GM12864 (cell line): ENCODE measurements at regions not wholly inside any gene's neighbourhood (a gene's known extent, or its start where the extent isn't known, plus 50 kb on each side); places are given as distances from the start of the nearest gene placed in this dataset.
"Not testable (repeated sequence)": the region's sequence is repeated elsewhere in the genome, so short reads cannot be mapped to it uniquely, and the experiment has no call there.

ENCODE experiments used
- DNase-seq: peaks from one replicate; pipeline ENCODE4 v3.0.0-alpha.2; 2011; ENCODE audit warnings: low read depth
- H3K4me3 ChIP-seq: 2 replicates; pipeline ENCODE4 v1.5.1; 2011; ENCODE audit warnings: mild to moderate bottlenecking, low read depth, low read length, control low read depth
- TF ChIP-seq, protein P1 (sequence below): IDR thresholded peaks from 2 replicates; pipeline ENCODE4 v1.5.1; 2011; ENCODE audit warnings: low read depth, mild to moderate bottlenecking, moderate library complexity, low read length, control low read depth, inconsistent platforms; ENCODE audit errors: missing control alignments

- TF ChIP-seq, protein P1, sequence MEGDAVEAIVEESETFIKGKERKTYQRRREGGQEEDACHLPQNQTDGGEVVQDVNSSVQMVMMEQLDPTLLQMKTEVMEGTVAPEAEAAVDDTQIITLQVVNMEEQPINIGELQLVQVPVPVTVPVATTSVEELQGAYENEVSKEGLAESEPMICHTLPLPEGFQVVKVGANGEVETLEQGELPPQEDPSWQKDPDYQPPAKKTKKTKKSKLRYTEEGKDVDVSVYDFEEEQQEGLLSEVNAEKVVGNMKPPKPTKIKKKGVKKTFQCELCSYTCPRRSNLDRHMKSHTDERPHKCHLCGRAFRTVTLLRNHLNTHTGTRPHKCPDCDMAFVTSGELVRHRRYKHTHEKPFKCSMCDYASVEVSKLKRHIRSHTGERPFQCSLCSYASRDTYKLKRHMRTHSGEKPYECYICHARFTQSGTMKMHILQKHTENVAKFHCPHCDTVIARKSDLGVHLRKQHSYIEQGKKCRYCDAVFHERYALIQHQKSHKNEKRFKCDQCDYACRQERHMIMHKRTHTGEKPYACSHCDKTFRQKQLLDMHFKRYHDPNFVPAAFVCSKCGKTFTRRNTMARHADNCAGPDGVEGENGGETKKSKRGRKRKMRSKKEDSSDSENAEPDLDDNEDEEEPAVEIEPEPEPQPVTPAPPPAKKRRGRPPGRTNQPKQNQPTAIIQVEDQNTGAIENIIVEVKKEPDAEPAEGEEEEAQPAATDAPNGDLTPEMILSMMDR, result no peak
- DNase-seq, result no peak
- no peak overlapping the region for H3K4me3 ChIP-seq
Observed at GRCh38 chr3:39651993-39652739, 157.2 kb upstream of the MYRIP start.

GRCh38 chr3:39655718-39656117 lies 153.7 kb upstream of the MYRIP start:
- H3K4me3 ChIP-seq, DNase-seq: not testable (repeated sequence)

GRCh38 chr3:39657075-39657474 lies 152.3 kb upstream of the MYRIP start:
- no peak overlapping the region for H3K4me3 ChIP-seq
- no peak for DNase-seq
- TF ChIP-seq, protein P1, result no peak

GRCh38 chr3:39657775-39658174 lies 151.6 kb upstream of the MYRIP start:
- H3K4me3 ChIP-seq, result no peak overlapping the region
- TF ChIP-seq, protein P1, result no peak
- no peak for DNase-seq

GRCh38 chr3:39664931-39665330 lies 144.5 kb upstream of the MYRIP start:
- TF ChIP-seq, protein P1, result no peak
- no peak overlapping the region for H3K4me3 ChIP-seq
- no peak for DNase-seq

DNA sequence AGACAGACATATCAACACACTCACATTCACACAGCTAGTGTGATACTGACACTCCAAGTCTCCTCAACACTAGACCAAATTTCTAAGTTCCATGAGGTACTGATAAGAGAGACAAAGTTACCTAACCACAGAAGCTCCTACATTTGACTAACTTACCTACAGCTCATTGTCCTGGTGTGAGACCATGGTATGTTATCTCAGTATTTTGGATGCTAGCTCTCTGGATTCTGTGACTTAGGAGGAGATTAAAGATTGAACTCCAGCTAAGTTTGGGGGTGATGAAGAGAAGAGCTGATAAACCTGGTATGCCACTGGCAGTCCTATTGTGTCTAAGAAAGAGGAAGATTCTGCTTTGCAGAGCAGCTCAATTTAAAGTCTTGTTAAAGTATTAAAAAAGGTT lies 144.0 kb upstream of the MYRIP start:
- H3K4me3 ChIP-seq, result no peak overlapping the region
- DNase-seq, result no peak
- TF ChIP-seq, protein P1, result no peak

DNA sequence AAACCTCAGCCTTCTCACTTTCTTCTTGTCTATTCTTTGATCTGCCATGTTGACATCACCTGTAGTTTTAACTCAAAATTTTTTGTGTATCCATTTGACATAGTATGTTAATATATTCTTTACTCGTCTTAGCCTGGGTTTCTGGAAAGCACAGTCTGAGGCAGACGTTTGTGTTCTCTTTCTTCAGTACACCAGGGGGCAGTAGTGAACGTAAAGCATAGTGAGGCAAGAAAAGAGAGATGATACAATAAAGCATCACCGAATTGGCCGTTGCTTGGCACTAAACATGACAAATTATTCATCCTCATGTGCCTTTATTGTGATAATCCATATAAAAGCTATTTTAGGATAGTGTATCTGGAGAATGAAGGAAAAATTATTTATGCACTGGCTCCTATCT lies 141.0 kb upstream of the MYRIP start:
- TF ChIP-seq, protein P1, result peak; percentile 73
- peak; percentile 8 for DNase-seq
- H3K4me3 ChIP-seq, result no peak overlapping the region
